NCI-H1105 treated with DMSO at 0.1 percent for 48 hours (cell line): ENCODE measurements at regions not wholly inside any gene's neighbourhood (a gene's known extent, or its start where the extent isn't known, plus 50 kb on each side); places are given as distances from the start of the nearest gene placed in this dataset.
"Not testable (repeated sequence)": the region's sequence is repeated elsewhere in the genome, so short reads cannot be mapped to it uniquely, and the experiment has no call there.

Source experiments
- DNase-seq: peaks from one replicate; lab custom pipeline; 2025; lab: John Stamatoyannopoulos, UW

DNA sequence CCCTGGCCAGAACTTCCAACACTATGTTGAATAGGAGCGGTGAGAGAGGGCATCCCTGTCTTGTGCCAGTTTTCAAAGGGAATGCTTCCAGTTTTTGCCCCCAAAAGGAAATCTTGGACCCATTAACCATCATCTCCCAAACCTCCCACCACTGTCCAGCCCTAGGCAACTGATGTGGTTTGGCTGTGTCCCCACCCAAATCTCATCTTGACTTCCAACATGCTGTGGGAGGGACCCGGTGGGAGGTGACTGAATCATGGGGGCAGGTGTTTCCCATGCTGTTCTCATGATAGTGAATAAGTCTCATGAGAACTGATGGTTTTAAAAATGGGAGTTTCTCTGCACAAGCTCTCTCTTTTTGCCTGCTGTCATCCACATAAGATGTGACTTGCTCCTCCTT lies 119.1 kb upstream of the RMDN2 start:
- not testable (repeated sequence) for DNase-seq

DNA sequence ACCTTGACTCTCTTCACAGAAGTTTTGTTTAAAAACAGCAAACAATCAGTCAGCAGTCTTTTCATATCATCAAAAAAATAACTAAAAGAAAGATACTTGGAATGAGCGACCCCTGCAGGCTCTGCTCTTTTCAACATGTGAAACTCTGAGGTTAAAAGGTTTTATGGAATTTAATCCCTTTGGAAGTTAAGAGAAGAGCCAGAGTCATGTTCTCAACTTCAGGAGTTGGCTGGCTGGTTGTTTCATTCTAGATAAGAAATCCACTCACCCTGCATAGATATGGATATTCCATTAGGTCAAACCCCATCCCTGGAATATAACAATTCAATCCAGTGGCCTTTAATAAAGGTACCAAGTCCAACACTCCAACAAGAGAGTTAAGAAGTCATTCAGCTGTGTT lies 115.6 kb upstream of the RMDN2 start:
- no peak for DNase-seq

GRCh38 chr2:37809931-37810570 lies 115.0 kb upstream of the RMDN2 start:
- DNase-seq = no peak

DNA sequence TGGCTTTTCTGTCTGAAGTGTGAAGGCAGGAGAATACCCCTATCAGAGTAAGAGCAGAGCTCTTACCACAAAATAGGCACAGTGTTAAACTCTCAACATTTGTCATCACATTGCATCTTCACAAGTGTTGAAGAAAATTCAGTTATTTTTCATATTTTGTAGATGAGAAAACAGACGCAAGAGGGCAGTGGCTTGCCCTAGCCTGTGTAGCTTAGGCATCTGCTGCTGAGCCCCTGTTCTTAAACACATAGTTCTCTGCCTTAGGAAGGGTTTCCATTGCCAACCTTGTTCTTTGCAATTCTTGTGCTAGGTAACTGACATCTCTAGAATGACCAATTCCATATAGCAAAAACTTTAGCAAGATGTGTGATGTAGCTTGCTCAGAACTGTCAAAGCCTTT lies 112.7 kb upstream of the RMDN2 start:
- DNase-seq = no peak

GRCh38 chr2:37812941-37813730 lies 112.0 kb upstream of the RMDN2 start:
- no peak for DNase-seq

DNA sequence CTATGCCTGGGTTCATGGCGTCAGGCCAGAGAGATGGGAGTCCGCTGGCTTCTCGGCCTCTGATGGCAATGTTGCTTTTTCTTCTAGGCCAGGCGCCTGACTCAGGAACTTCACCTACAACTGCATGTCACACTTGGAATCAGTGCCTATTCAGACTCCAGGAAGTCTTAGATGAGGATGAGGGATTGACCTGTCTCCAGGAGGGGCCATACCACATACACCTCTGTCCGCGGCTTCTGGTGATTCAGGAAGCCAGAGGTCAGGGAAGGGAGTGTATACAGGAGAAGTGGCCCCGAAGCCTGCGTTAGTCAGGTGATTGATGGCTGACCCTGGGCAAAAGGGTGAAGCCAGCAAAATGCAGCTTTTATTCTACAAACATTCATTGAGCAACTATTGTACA lies 109.1 kb upstream of the RMDN2 start:
- DNase-seq = no peak

DNA sequence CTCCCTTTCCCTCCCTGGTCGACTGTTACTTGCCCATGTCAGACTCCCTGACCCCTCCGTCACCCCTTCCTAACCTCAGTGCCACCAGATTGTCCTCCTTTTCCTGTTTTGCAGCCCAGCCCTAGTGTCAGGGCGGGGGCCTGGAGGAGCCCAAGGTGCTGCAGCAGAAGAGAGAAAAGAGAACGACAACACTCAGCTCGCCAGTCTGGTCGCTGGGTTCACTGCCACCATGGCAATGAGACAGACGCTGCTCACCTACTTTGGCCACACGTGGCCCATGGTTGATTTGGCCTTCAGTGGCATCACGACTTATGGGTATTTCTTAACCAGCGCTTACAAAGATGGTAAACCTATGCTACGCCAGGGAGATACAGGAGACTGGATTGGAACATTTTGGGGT lies 108.4 kb upstream of the RMDN2 start:
- DNase-seq = no peak

DNA sequence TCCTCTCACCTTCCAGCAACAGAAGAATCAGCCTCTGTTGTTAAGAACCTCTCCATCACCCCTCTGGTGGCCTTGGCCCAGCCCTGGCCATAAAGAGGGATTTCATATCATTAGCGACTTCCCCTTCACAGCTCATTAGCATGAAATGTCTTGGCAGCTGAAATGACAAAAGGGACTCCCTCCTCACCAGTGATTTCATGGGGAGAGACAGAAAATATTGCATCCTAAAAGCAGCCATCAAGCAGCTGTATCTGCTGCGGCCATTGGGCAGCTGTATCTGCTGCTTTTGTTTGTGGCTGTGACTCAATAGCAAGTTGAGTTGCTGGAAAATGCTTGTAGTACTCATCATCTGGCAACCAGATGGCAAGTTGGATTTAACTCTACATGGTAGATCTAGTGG lies 105.9 kb upstream of the RMDN2 start:
- no peak for DNase-seq

- no peak for DNase-seq
Measured at GRCh38 chr2:37820471-37820986, 104.6 kb upstream of the RMDN2 start.

- DNase-seq = no peak
Measured at GRCh38 chr2:37825586-37825985, 99.5 kb upstream of the RMDN2 start.

DNA sequence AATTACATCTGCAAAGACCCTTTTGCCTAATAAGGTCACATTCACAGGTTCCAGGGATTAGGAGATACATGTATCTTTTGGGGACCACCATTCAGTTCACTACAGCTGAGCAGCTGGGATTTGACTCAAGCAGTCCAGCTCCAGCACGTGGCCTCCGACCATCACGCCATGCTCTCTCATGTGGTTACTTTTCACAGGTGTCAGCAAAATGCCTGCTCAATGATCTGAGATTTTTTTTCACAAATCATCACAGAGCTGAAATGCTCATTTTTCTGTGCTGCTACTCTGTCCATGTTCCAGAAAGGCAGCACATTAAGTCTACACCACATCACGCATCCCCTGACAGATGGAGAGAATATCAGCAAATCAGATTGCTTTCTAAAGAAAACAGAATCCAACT lies 98.5 kb upstream of the RMDN2 start:
- no peak for DNase-seq

DNA sequence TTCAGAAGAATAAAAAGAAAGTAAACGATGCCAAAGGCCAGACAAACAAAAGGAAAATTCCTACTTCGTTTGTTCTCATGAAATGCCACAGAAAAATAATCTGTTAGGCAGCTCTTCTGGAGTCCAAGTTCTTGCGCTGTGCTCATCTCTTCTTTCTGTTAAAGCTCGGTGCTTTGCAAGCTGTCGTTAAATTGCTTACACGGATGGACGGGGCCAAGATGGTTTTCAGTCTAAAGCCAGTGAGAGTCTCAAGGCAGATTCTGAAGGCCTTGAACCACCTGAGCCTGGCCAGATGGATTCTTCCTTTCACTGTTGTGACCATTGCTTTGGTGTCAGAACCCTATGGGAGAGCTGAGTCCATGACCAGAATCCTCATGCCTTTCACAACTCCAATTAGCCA lies 97.6 kb upstream of the RMDN2 start:
- DNase-seq = no peak

GRCh38 chr2:37827911-37828511 lies 97.1 kb upstream of the RMDN2 start:
- peak; percentile 31 for DNase-seq

- DNase-seq = no peak
Measured at GRCh38 chr2:37829202-37829601, 95.9 kb upstream of the RMDN2 start.

- no peak for DNase-seq
Measured at GRCh38 chr2:37829616-37830395, 95.3 kb upstream of the RMDN2 start.

- DNase-seq = no peak
Measured at GRCh38 chr2:37830636-37831035, 94.5 kb upstream of the RMDN2 start.

GRCh38 chr2:37831081-37831780 lies 93.9 kb upstream of the RMDN2 start:
- no peak for DNase-seq

DNA sequence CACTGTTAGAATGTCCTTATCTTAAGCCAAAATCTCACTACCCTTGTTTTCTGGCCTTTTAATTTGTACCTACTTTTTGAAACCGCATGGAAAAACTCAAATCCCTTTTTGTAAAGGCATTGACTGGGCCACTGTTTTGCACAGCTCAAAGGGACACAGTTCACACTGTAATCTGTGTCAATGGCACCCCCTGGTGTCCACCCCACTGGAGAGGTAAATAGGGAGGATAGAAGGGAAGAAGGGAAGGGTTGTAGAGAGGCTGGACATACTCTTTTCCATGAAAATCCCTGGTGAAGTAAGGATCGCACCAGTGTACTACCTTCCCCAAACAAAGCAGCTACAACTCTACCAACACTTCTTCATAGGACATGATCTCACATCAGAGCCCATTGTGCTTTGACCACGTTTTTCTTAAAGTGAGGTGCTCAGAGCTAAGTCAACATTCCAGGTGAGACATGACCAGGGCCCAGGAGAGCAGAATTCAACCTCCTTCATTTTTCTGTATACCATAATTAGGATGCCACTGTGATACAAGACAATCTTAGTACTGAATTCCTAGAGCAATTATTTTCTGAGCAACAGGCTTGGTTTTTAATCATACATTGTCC lies 92.4 kb upstream of the RMDN2 start:
- DNase-seq = peak; percentile 68

DNA sequence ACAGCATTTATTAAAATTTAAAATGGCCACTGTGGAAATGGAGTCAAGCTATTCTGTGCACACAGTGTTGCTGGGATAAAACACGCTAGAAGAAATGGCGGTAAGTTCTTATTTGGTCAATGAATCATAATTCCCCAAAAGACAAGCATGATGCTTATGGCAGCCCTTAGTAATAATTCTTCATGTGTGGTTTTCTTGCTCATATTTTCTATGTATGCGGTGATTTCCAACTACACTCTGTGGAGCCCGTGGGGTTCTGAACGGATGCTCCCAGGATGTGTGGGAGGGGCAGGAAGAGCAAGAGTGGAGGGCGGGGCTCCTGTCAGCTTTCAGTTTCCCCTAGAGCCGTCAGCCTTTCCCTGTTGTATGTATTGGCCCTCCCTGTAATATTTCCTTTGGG lies 91.7 kb upstream of the RMDN2 start:
- no peak for DNase-seq

- DNase-seq = no peak
Measured at GRCh38 chr2:37836270-37836669, 88.8 kb upstream of the RMDN2 start.

GRCh38 chr2:37836711-37837110 lies 88.4 kb upstream of the RMDN2 start:
- DNase-seq = no peak
